ENCODE measurements at regions not wholly inside any gene's neighbourhood (a gene's known extent, or its start where the extent isn't known, plus 50 kb on each side); places are given as distances from the start of the nearest gene placed in this dataset.

- no peak for DNase-seq (ENCODE audit: low read depth)
- H3K4me3 ChIP-seq (ENCODE audit: low read depth, low read length): no peak overlapping the region
- TF ChIP-seq CTCF (IDR thresholded peaks at IDR 0.05; ENCODE audit: low read depth, low read length, missing control alignments): no peak
Observed at GRCh38 chr2:223416815-223417610, 185.1 kb downstream of the SCG2 start.

GRCh38 chr2:223418131-223418530, 184.0 kb downstream of the SCG2 start:
- H3K4me3 ChIP-seq (ENCODE audit: low read depth, low read length): no peak overlapping the region
- DNase-seq (ENCODE audit: low read depth): no peak
- no peak for TF ChIP-seq CTCF (IDR thresholded peaks at IDR 0.05; ENCODE audit: low read depth, low read length, missing control alignments)

GRCh38 chr2:223418604-223419199, 183.5 kb downstream of the SCG2 start:
- DNase-seq (ENCODE audit: low read depth): no peak
- no peak for TF ChIP-seq CTCF (IDR thresholded peaks at IDR 0.05; ENCODE audit: low read depth, low read length, missing control alignments)
- H3K4me3 ChIP-seq (ENCODE audit: low read depth, low read length): no peak overlapping the region

- H3K4me3 ChIP-seq (ENCODE audit: low read depth, low read length): no peak overlapping the region
- no peak for DNase-seq (ENCODE audit: low read depth)
- TF ChIP-seq CTCF (IDR thresholded peaks at IDR 0.05; ENCODE audit: low read depth, low read length, missing control alignments): no peak
Observed at GRCh38 chr2:223420048-223420447, 182.1 kb downstream of the SCG2 start.

GRCh38 chr2:223431479-223431878, 170.7 kb downstream of the SCG2 start:
- H3K4me3 ChIP-seq (ENCODE audit: low read depth, low read length): no peak overlapping the region
- no peak for DNase-seq (ENCODE audit: low read depth)
- TF ChIP-seq CTCF (IDR thresholded peaks at IDR 0.05; ENCODE audit: low read depth, low read length, missing control alignments): no peak

- no peak for TF ChIP-seq CTCF (IDR thresholded peaks at IDR 0.05; ENCODE audit: low read depth, low read length, missing control alignments)
- DNase-seq (ENCODE audit: low read depth): no peak
- no peak overlapping the region for H3K4me3 ChIP-seq (ENCODE audit: low read depth, low read length)
Observed at GRCh38 chr2:223433461-223433860, 168.7 kb downstream of the SCG2 start.

GRCh38 chr2:223437788-223438187, 164.4 kb downstream of the SCG2 start:
- no peak for DNase-seq (ENCODE audit: low read depth)
- TF ChIP-seq CTCF (IDR thresholded peaks at IDR 0.05; ENCODE audit: low read depth, low read length, missing control alignments): no peak
- no peak overlapping the region for H3K4me3 ChIP-seq (ENCODE audit: low read depth, low read length)

Data from GM12864 (cell line).